Esophagus muscularis mucosa (tissue), 3 donors: ENCODE measurements at regions not wholly inside any gene's neighbourhood (a gene's known extent, or its start where the extent isn't known, plus 50 kb on each side); places are given as distances from the start of the nearest gene placed in this dataset.
"Not testable (repeated sequence)": the region's sequence is repeated elsewhere in the genome, so short reads cannot be mapped to it uniquely, and the experiment has no call there.

Experiments
- EP300 ChIP-seq: sonication (generic); formaldehyde crosslinking; IDR thresholded peaks from one replicate; pipeline ENCODE4 v1.6.1; 2017; ENCODE audit warnings: antibody characterized with exemption
- TF ChIP-seq, protein P1 (sequence below), 3 experiments: fragments of 200-600 bp in 2 of 3; fragments of 450-650 bp in 1 of 3; sonication (generic) in 2 of 3; IDR thresholded peaks; one replicate each; pipeline ENCODE4 v1.5.1; 2017 to 2019; ENCODE audit warnings: antibody characterized with exemption in 3 of 3, mild to moderate bottlenecking in 2 of 3, moderate library complexity in 1 of 3

DNA sequence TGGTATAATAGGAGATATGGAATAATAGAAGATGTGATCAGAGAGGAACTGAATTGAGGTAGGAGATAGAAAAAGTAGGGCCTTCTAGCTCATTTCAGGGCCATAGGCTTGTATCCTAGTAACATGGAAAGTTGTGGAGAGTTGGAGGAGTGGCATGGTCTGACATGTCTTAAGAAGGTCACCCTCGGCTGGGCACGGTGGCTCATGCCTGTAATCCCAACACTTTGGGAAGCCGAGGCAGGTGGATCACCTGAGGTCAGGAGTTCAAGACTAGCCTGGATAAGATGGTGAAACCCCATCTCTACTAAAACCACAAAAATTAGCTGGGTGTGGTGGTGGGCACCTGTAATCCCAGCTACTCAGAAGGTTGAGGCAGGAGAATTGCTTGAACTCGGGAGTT, 550.3 kb upstream of the CDH2 start:
- TF ChIP-seq, protein P1, sequence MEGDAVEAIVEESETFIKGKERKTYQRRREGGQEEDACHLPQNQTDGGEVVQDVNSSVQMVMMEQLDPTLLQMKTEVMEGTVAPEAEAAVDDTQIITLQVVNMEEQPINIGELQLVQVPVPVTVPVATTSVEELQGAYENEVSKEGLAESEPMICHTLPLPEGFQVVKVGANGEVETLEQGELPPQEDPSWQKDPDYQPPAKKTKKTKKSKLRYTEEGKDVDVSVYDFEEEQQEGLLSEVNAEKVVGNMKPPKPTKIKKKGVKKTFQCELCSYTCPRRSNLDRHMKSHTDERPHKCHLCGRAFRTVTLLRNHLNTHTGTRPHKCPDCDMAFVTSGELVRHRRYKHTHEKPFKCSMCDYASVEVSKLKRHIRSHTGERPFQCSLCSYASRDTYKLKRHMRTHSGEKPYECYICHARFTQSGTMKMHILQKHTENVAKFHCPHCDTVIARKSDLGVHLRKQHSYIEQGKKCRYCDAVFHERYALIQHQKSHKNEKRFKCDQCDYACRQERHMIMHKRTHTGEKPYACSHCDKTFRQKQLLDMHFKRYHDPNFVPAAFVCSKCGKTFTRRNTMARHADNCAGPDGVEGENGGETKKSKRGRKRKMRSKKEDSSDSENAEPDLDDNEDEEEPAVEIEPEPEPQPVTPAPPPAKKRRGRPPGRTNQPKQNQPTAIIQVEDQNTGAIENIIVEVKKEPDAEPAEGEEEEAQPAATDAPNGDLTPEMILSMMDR (IDR thresholded peaks at IDR 0.05), result not testable (repeated sequence)
- TF ChIP-seq EP300, result not testable (repeated sequence)
